ENCODE measurements at regions not wholly inside any gene's neighbourhood (a gene's known extent, or its start where the extent isn't known, plus 50 kb on each side); places are given as distances from the start of the nearest gene placed in this dataset.

DNA sequence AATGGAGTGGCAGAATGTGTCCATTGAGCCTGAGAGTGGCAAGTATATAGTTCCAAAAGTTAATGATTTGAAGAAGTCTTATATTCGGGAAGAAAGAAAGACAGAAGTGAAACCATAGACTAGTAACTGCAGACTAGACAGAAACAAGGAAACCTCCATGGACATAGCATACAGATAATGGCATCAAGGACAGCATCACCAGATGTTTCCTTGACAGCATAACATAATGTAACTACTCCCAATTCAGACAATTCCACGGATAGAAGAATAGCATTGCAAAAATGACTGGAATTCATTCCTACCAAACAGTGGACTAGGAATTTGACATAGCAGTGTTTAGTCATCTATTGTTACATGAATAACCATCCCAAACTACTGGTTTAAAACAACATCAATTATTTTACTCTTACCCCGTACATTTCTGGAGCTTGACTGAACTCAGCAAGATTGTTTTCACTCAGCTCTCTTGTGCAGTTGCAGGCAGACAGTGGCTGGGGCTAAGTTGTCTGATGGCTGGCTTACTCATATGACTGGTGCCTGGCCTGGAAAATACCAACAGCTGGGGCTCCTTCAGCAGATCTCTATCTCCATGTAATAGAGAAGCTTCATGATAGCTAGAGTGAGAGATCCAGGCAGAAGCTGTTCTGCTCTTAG is 109.7 kb upstream of the GADL1 start:
- peak; percentile 98 for DNase-seq (ENCODE audit: low read depth)

DNA sequence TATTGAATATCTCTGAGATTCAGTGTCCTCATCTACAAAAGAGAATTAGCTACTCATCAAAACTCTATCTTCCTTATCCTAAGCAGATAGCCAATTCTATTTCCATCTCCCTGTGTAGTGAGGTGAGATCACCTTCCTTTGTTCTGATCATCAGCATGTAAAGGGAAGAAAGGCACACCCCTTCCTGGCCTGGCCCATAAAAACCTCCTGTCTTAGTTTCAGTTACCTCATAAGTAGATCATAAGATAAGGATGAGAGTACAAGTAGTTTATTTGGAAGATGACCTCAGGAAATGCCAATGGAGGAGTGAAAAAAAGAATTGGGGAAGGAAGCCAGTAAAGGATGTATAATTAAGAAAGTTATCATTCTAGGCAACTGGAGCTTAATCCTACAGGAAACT is 114.5 kb upstream of the GADL1 start:
- DNase-seq (ENCODE audit: low read depth): peak; percentile 63

DNA sequence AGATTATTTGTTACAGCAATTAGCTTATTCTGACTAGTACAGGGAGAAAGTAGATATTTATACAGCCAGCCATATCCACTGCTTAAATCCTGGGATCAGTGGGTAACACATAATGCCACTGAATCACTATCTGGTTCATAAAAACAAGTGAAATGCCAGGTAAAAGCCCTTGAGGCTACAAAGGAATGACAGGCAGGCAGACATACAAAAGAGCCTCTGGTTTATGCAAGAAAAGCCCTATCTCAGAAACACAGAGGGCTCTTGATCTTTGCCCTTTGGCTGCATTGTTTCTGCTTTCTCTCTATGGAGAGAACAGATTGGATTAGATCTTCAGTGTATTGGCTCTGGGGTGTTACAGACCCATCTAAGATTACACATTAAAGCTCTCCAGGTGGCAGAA is 115.4 kb upstream of the GADL1 start:
- DNase-seq (ENCODE audit: low read depth): no peak

DNA sequence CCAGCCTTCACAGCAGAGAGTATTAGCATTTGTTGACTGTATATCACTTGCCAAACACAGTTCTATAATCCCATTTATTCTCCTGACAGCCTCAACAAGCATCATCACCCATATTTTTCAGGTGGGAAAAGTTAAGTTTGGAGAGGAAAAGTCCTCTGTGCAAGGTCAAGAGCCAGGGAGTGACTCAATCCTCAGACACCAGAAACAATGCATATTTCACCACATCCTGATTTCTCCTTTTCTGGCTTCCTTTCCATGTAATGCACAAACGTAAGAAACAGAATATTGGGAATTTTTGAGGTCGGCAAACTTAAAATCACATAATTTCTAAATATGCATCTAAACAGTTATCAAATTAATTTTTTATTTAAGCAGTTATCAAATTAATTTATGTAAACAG is 116.0 kb upstream of the GADL1 start:
- peak; percentile 62 for DNase-seq (ENCODE audit: low read depth)

DNA sequence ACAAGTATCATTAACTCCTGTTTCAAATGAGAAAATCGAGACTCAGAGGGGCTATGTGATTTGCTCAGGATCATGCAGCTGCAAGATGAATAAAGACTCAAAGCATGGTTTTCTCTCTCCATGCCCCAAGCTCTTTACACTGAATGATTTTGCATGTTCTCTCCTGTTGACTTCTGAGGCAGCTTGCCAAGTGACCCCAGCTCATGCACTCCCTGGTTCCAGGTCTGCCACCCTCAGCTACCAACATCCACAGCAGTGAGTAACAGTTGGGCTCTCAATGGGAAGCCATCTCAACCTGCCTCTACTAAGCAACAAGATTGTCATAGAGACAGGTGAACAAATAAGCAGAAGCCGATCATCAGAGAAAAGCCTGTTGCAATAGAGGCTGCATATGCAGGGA is 116.9 kb upstream of the GADL1 start:
- no peak for DNase-seq (ENCODE audit: low read depth)

DNA sequence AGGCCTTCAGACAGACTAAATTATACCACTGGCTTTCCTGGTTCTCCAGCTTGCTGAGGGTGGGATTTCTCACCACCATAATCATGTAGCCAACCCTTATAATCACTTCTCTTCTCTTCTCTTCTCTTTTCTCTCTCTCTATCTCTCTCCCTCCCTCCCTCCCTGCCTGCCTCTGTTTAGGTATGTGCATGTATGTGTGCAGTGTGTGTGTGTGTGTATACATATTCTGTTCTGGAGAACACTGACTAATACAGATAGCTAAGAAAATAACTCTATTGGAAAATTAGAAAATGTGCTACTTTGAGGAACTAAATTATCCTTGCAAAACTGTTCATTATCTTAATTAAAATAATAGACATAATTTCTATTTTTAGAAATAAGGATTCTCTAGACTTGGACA is 118.6 kb upstream of the GADL1 start:
- DNase-seq (ENCODE audit: low read depth): no peak

DNA sequence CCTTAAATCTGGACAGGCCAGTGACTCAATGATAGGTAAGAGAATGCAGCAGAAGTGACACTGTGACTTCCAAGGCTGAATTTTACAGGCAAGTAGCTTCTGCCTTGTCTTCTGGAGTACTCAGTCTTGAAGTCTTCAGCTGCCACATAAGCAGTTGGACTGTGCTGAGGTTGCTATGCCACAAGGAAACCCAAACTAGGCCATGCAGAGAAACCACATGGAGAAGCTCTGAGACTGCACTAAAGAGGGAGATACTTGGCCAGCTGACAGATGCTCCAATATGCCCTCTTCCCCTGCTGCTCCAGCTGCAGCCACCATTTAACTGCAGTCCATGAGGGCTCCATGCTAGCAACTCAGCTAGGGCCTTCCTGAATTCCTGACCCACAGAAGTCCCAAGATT is 119.4 kb upstream of the GADL1 start:
- peak; percentile 24 for DNase-seq (ENCODE audit: low read depth)

GRCh38 chr3:31014317-31015040 is 120.0 kb upstream of the GADL1 start:
- DNase-seq (ENCODE audit: low read depth): no peak

DNA sequence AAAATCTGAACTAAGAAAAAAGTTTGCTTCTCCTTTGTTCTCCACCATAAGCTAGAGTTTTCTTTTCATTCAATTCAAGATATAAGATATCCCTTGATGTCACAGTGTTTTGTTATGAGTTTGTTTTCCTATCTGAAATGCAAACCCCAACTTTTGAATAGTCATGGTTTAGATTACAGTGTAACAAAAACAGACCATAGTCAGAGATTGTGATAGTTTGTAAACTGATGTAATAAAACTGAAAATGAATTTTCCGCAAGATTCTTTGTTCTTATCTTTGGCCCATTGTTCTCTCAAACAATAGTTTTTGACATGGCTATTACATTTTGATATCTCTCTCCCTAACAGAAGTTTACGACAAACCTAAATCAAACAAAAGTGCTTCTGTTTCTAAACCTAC is 121.7 kb upstream of the GADL1 start:
- no peak for DNase-seq (ENCODE audit: low read depth)

DNA sequence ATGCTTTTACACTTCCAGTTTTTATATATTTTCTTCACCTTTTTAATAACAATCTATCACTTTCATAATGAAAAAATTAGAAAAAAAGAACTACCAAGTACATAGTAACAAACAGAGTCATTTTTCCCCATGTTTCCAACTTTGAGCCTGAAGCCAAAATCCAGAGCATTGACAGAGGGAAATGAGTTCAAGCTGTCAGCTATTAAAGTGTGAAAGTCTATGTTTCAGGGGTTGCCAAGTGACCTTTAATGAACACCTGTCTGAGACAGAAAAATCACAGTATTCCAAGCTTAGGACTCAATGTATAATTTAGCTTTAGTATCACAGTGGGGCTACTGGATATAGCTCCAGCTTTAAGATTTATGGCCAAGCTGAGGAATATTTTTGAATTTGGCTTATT is 128.3 kb upstream of the GADL1 start:
- DNase-seq (ENCODE audit: low read depth): no peak

DNA sequence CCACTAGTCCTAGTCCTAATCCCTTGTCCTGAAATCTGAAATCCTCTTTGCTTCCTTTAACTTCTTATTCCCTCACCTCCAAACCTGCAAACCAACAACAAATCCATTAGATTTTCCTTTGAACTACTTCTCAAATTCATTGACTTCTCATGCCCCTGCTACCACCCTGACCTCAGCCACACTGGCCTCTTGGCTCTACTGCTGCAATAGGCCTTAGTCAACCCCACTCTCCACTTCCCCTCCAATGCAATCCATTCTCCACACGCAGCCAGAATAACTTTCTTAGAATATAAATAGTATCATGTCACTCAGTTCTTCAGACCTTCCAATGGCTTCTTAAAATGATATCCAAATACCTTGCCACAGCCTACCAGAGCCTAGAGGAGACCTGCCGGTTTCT is 131.1 kb upstream of the GADL1 start:
- DNase-seq (ENCODE audit: low read depth): no peak

GRCh38 chr3:31027191-31027761 is 132.8 kb upstream of the GADL1 start:
- no peak for DNase-seq (ENCODE audit: low read depth)

- no peak for DNase-seq (ENCODE audit: low read depth)
Observed at GRCh38 chr3:31027914-31028313, 133.5 kb upstream of the GADL1 start.

DNA sequence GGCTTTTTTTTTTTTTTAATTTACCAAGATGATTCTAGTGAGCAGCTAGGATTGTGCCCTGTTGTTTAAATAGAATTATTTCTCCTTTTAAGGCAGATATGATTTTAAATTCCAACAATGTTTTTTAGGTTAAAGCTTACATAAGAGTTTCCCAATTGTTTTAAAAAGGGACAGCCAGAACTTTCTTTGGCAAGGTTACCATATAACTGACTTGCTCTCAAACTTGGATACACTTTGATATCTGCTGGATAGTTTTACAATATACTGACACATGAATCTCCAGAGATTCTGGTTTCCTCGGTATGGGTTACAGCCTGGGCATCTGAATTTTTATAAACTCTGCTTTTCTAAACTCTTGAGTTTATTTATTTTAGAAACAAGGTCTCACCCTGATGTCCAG is 134.3 kb upstream of the GADL1 start:
- DNase-seq (ENCODE audit: low read depth): no peak

GRCh38 chr3:31029706-31030105 is 135.2 kb upstream of the GADL1 start:
- DNase-seq (ENCODE audit: low read depth): no peak

DNA sequence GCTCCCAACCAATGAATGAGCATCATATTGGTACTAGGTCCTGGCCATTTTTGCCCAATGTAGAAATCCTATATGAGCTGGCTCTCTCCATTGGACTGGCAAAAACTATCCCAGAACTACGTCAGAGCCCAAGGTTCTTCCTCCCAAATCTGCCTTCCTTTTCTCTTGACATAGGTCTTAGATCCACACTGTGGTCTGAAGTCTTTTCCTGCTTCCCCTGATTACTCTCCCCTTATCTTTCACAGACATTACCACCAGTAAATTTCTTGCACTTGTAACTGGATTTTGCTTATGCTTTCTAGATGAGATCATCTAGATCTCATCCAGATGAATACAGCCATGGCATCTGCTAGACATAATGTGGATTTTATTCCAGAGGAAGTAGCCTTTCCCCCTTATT is 141.2 kb upstream of the GADL1 start:
- DNase-seq (ENCODE audit: low read depth): peak; percentile 12

GRCh38 chr3:31038086-31038739 is 143.8 kb upstream of the GADL1 start:
- DNase-seq (ENCODE audit: low read depth): no peak

GRCh38 chr3:31039145-31039544 is 144.7 kb upstream of the GADL1 start:
- DNase-seq (ENCODE audit: low read depth): peak; percentile 3

GRCh38 chr3:31041161-31041978 is 146.9 kb upstream of the GADL1 start:
- peak; percentile 82 for DNase-seq (ENCODE audit: low read depth)

- peak; percentile 76 for DNase-seq (ENCODE audit: low read depth)
Observed at GRCh38 chr3:31043184-31043819, 148.8 kb upstream of the GADL1 start.

DNA sequence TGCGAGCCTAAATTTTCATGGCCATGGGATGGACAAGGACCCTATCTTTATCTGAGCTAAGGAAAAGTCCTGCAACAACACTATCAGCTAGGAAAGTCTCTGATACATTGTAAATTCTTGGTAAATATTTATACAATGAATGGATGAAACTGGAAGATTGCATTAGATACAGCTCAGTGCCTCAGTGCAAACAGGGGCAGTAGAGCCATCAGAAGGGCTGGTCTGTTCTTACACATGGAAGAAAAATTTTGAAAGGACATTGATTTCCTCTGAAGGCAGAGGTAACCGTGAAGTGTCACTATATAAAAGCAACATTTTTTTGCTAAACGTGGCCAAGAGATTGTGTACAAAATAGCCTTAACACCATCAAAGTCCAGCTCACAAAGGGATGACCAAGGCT is 153.2 kb upstream of the GADL1 start:
- no peak for DNase-seq (ENCODE audit: low read depth)

DNA sequence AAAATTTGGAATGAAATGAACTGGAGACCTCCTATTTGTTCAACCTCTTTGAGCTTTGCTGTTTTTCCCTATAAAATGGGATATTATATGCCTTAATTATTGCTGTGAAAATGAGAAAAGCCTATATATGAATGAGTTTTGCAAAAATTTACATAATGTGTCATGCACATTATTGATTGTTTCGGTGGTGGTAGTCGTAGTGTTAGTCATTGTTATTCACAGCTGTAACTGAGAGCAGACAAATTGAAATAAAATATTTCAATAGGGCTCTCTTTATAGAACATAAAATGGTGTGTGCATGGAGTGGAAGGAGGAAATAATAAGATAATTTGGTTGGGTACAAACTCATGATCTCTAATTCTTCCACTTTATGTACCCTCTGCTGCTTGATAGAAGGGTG is 153.7 kb upstream of the GADL1 start:
- no peak for DNase-seq (ENCODE audit: low read depth)

All from EH (cell line).